ENCODE measurements at regions not wholly inside any gene's neighbourhood (a gene's known extent, or its start where the extent isn't known, plus 50 kb on each side); places are given as distances from the start of the nearest gene placed in this dataset.

- no peak for TF ChIP-seq CTCF (conservative IDR thresholded peaks at IDR 0.05; ENCODE audit: low read length)
- TF ChIP-seq EZH2phosphoT487 (IDR thresholded peaks at IDR 0.05; ENCODE audit: borderline replicate concordance) = no peak
Measured at GRCh38 chr12:64931981-64932380, 107.5 kb downstream of the TBC1D30 start.

Measured in Loucy (cell line).